Heart left ventricle (tissue), 13 donors: ENCODE measurements at regions not wholly inside any gene's neighbourhood (a gene's known extent, or its start where the extent isn't known, plus 50 kb on each side); places are given as distances from the start of the nearest gene placed in this dataset.

Experiments
- POLR2A ChIP-seq, 2 donors: fragments of 450-650 bp; IDR thresholded peaks; one replicate each; pipeline ENCODE4 v1.6.1; 2017; ENCODE audit warnings: antibody characterized with exemption in 2 of 2, mild to moderate bottlenecking in 2 of 2, moderate library complexity in 2 of 2
- TF ChIP-seq, protein P1 (sequence below), 12 donors: fragments of 200-600 bp; sonication (generic) in 4 of 12; IDR thresholded peaks; one replicate each; pipeline versions ENCODE4 v1.5.0 to v1.8.0; 2018 to 2022; ENCODE audit warnings: antibody characterized with exemption in 12 of 12, mild to moderate bottlenecking in 5 of 12
- donor health status: ischemic (EF 13 %, LVEDD 7.1; RV severe dilation, severe dysfunction).
- donor health status: DM: no; HTN: yes; CAD: no.
- donor health status: DM: no; HTN: no; CAD: no.
- donor health status: ischemic (EF 25% LVEDD 6.9; RV normal size, moderate dysfunction).
- donor health status: ischemic (EF 25% LVEDD 5.7; RV mildly dilated, moderate dysfunction).
- donor health status: ischemic (EF 35%, LVEDD 5.7; RV mildly dilated, moderate dysfunction).
- donor health status: nonischemic (EF 11% LVEDD 7.7; RV severe dilation, severe dysfunction).
- donor health status: DM: yes; HTN: yes; CAD: no.
- donor health status: PGD.
- donor health status: ischemic (EF 29% LVEDD 5.4; RV normal size, mild dysfunction).
- donor health status: nonischemic (EF 23%, LVEDD 6.1; RV moderate dilation, normal function).

DNA sequence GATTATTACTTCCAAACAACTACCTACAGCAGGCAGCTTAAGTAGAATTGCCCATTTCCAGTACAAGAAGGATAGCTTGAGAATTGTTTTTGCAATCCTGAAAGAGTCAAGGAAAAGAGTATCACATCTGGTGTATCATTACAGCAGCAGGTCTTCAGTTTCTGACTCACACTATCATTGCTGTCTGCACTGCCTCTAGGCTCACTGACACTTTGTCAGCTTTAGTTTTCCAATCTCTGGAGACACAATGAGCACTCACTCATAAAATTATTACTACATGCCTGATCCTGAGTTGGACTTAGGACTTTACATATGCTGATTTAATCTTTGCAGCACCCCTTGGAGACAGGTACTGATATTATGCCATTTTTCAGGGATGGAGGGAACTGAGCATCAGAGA is 244.6 kb upstream of the BOD1L1 start:
- TF ChIP-seq POLR2A (IDR thresholded peaks at IDR 0.05), result no peak
- TF ChIP-seq, protein P1, sequence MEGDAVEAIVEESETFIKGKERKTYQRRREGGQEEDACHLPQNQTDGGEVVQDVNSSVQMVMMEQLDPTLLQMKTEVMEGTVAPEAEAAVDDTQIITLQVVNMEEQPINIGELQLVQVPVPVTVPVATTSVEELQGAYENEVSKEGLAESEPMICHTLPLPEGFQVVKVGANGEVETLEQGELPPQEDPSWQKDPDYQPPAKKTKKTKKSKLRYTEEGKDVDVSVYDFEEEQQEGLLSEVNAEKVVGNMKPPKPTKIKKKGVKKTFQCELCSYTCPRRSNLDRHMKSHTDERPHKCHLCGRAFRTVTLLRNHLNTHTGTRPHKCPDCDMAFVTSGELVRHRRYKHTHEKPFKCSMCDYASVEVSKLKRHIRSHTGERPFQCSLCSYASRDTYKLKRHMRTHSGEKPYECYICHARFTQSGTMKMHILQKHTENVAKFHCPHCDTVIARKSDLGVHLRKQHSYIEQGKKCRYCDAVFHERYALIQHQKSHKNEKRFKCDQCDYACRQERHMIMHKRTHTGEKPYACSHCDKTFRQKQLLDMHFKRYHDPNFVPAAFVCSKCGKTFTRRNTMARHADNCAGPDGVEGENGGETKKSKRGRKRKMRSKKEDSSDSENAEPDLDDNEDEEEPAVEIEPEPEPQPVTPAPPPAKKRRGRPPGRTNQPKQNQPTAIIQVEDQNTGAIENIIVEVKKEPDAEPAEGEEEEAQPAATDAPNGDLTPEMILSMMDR (IDR thresholded peaks at IDR 0.05), result no peak
